ENCODE measurements at regions not wholly inside any gene's neighbourhood (a gene's known extent, or its start where the extent isn't known, plus 50 kb on each side); places are given as distances from the start of the nearest gene placed in this dataset.

- H3K27me3 Mint-ChIP-seq (ENCODE audit: insufficient read depth, unreplicated experiment) = no peaks in the 10 kb centered on the region
- H3K4me1 Mint-ChIP-seq (ENCODE audit: insufficient read depth, unreplicated experiment) = no peaks in the 10 kb centered on the region
- H3K36me3 Mint-ChIP-seq (ENCODE audit: insufficient read depth, unreplicated experiment) = no peaks in the 10 kb centered on the region
- BruUV-seq (replicated peaks) = no TSS peak
- intact Hi-C loops (cut with micrococcal nuclease) = no loop called here
- H3K4me3 Mint-ChIP-seq (ENCODE audit: unreplicated experiment) = no peak overlapping the region
- H3K27ac Mint-ChIP-seq (ENCODE audit: low read depth, unreplicated experiment) = no peak overlapping the region
- DNase-seq (ENCODE audit: unreplicated experiment) = no peak
- H3K9me3 Mint-ChIP-seq (ENCODE audit: unreplicated experiment) = peaks cover 16% of the 10 kb centered on the region
- ChIA-PET POLR2A (no interaction called here), CTCF (no interaction called here)
- no peak for TF ChIP-seq CTCF (IDR thresholded peaks at IDR 0.05; ENCODE audit: unreplicated experiment)
Observed at GRCh38 chr6:115219645-115220044, 841.0 kb downstream of the FRK start.

GRCh38 chr6:115216835-115217234, 843.9 kb downstream of the FRK start:
- POLR2A ChIA-PET = no interaction called here
- H3K9me3 Mint-ChIP-seq (ENCODE audit: unreplicated experiment) = peaks cover 8% of the 10 kb centered on the region
- CTCF ChIA-PET = no interaction called here
- H3K27me3 Mint-ChIP-seq (ENCODE audit: insufficient read depth, unreplicated experiment) = no peaks in the 10 kb centered on the region
- intact Hi-C loops (cut with micrococcal nuclease) = no loop called here
- no peak overlapping the region for H3K4me3 Mint-ChIP-seq (ENCODE audit: unreplicated experiment)
- no peak for TF ChIP-seq CTCF (IDR thresholded peaks at IDR 0.05; ENCODE audit: unreplicated experiment)
- H3K36me3 Mint-ChIP-seq (ENCODE audit: insufficient read depth, unreplicated experiment) = no peaks in the 10 kb centered on the region
- no peak overlapping the region for H3K27ac Mint-ChIP-seq (ENCODE audit: low read depth, unreplicated experiment)
- no peak for DNase-seq (ENCODE audit: unreplicated experiment)
- no peaks in the 10 kb centered on the region for H3K4me1 Mint-ChIP-seq (ENCODE audit: insufficient read depth, unreplicated experiment)
- no TSS peak for BruUV-seq (replicated peaks)

GRCh38 chr6:115214283-115214682, 846.4 kb downstream of the FRK start:
- ChIA-PET CTCF (no interaction called here), POLR2A (no interaction called here)
- Mint-ChIP-seq H3K9me3 (ENCODE audit: unreplicated experiment) (peaks cover 21% of the 10 kb centered on the region), H3K36me3 (ENCODE audit: insufficient read depth, unreplicated experiment) (no peaks in the 10 kb centered on the region), H3K4me1 (ENCODE audit: insufficient read depth, unreplicated experiment) (no peaks in the 10 kb centered on the region), H3K27ac (ENCODE audit: low read depth, unreplicated experiment) (no peak overlapping the region), H3K4me3 (ENCODE audit: unreplicated experiment) (no peak overlapping the region), H3K27me3 (ENCODE audit: insufficient read depth, unreplicated experiment) (peaks cover 8% of the 10 kb centered on the region)
- DNase-seq (ENCODE audit: unreplicated experiment) = no peak
- no TSS peak for BruUV-seq (replicated peaks)
- no peak for TF ChIP-seq CTCF (IDR thresholded peaks at IDR 0.05; ENCODE audit: unreplicated experiment)
- intact Hi-C loops (cut with micrococcal nuclease) = no loop called here

- Mint-ChIP-seq H3K4me3 (ENCODE audit: unreplicated experiment) (no peak overlapping the region), H3K36me3 (ENCODE audit: insufficient read depth, unreplicated experiment) (no peaks in the 10 kb centered on the region), H3K9me3 (ENCODE audit: unreplicated experiment) (peaks cover 13% of the 10 kb centered on the region), H3K27me3 (ENCODE audit: insufficient read depth, unreplicated experiment) (no peaks in the 10 kb centered on the region), H3K27ac (ENCODE audit: low read depth, unreplicated experiment) (no peak overlapping the region), H3K4me1 (ENCODE audit: insufficient read depth, unreplicated experiment) (no peaks in the 10 kb centered on the region)
- no peak for TF ChIP-seq CTCF (IDR thresholded peaks at IDR 0.05; ENCODE audit: unreplicated experiment)
- ChIA-PET POLR2A (no interaction called here), CTCF (no interaction called here)
- DNase-seq (ENCODE audit: unreplicated experiment) = no peak
- intact Hi-C loops (cut with micrococcal nuclease) = no loop called here
- no TSS peak for BruUV-seq (replicated peaks)
Observed at GRCh38 chr6:115203381-115203780, 857.3 kb downstream of the FRK start.

All from MCF 10A (cell line).